B cell (primary cell): ENCODE measurements at regions not wholly inside any gene's neighbourhood (a gene's known extent, or its start where the extent isn't known, plus 50 kb on each side); places are given as distances from the start of the nearest gene placed in this dataset.

ENCODE experiments used
- ATAC-seq: fragments of 200-7000 bp; cut with Tn5 transposase; one replicate; pipeline ENCODE4 v1.10.0; 2021; ENCODE audit warnings: low read depth, mild to moderate bottlenecking, moderate number of reproducible peaks, moderate library complexity
- CTCF ChIA-PET: fragments of 350-600 bp; sonication (Branson Sonifier 250); formaldehyde crosslinking; loops from one replicate; lab custom pipeline; 2021; ENCODE audit warnings: antibody characterized with exemption, inconsistent platforms; lab: Charles Lee
- POLR2A ChIA-PET: fragments of 350-600 bp; sonication (Branson Sonifier 250); formaldehyde crosslinking; loops from one replicate; lab custom pipeline; 2021; ENCODE audit warnings: antibody characterized with exemption; lab: Charles Lee
- DNase-seq: peaks from one replicate; pipeline ENCODE4 v3.0.0; 2013
- H2AFZ ChIP-seq: 2 replicates; pipeline ENCODE4 v1.6.1; 2012; ENCODE audit warnings: mild to moderate bottlenecking, low read depth, low read length; ENCODE audit not compliant: insufficient read depth, poor library complexity, severe bottlenecking
- H3K27ac ChIP-seq, 2 donors: 1 replicate in 1 of 2; 2 replicates in 1 of 2; pipeline ENCODE4 v1.5.1; 2012 to 2013; ENCODE audit warnings: low read length in 2 of 2, mild to moderate bottlenecking in 2 of 2, moderate library complexity in 1 of 2
- H3K27me3 ChIP-seq, 4 experiments: fragments of 200-600 bp in 1 of 4; sonication (generic) in 1 of 4; replicated peaks in 1 of 4; 1 replicate in 2 of 4; 2 replicates in 2 of 4; pipeline versions ENCODE4 v1.6.1 to v1.7.0; 2013 to 2016; ENCODE audit warnings: low read length in 3 of 4, mild to moderate bottlenecking in 2 of 4, mixed read lengths in 1 of 4, moderate library complexity in 1 of 4; ENCODE audit not compliant: insufficient read depth in 4 of 4, control insufficient read depth in 3 of 4; ENCODE audit errors: control extremely low read depth in 1 of 4
- H3K36me3 ChIP-seq, 2 experiments: replicated peaks in 1 of 2; 1 replicate in 1 of 2; 2 replicates in 1 of 2; pipeline versions ENCODE4 v1.6.1 to v1.7.1; 2013; ENCODE audit warnings: low read length in 1 of 2; ENCODE audit not compliant: insufficient read depth in 2 of 2, control insufficient read depth in 1 of 2; ENCODE audit errors: control extremely low read depth in 1 of 2, extremely low read depth in 1 of 2
- H3K4me1 ChIP-seq, 2 donors: fragments of 200-600 bp in 1 of 2; sonication (generic) in 1 of 2; 1 replicate in 1 of 2; 2 replicates in 1 of 2; pipeline versions ENCODE4 v1.5.1 to v1.6.1; 2013 to 2017; ENCODE audit warnings: low read length in 2 of 2; ENCODE audit not compliant: control insufficient read depth in 2 of 2, insufficient read depth in 2 of 2
- H3K4me2 ChIP-seq: replicated peaks from 2 replicates; pipeline ENCODE3; 2012; ENCODE audit warnings: mild to moderate bottlenecking, low read depth, low read length; ENCODE audit not compliant: poor library complexity, severe bottlenecking
- H3K4me3 ChIP-seq, 5 experiments: fragments of 200-600 bp in 1 of 5; sonication (generic) in 1 of 5; 1 replicate in 3 of 5; 2 replicates in 2 of 5; pipeline versions ENCODE4 v1.5.1 to v1.7.0; 2011 to 2016; ENCODE audit warnings: low read length in 4 of 5, mild to moderate bottlenecking in 4 of 5, low read depth in 2 of 5, control low read depth in 1 of 5, moderate library complexity in 1 of 5; ENCODE audit not compliant: insufficient read depth in 1 of 5; ENCODE audit errors: control extremely low read depth in 1 of 5, extremely low read depth in 1 of 5
- H3K79me2 ChIP-seq: fragments of 200-600 bp; sonication (generic); one replicate; pipeline ENCODE4 v1.6.0; 2016; ENCODE audit warnings: low read length; ENCODE audit not compliant: control insufficient read depth, insufficient read depth
- H3K9ac ChIP-seq: fragments of 200-600 bp; sonication (generic); 2 replicates; pipeline ENCODE4 v1.6.1; 2017; ENCODE audit warnings: mild to moderate bottlenecking, low read length, moderate library complexity
- H3K9me3 ChIP-seq, 3 donors: one replicate each; pipeline versions ENCODE4 v1.6.1 to v1.7.1; 2013; ENCODE audit warnings: low read length in 2 of 3; ENCODE audit not compliant: control insufficient read depth in 2 of 3, insufficient read depth in 1 of 3; ENCODE audit errors: control extremely low read depth in 1 of 3
- H4K20me1 ChIP-seq: 2 replicates; pipeline ENCODE4 v1.6.0; 2012; ENCODE audit warnings: mild to moderate bottlenecking, low read length; ENCODE audit not compliant: insufficient read depth, control insufficient read depth, poor library complexity, severe bottlenecking
- H3K27ac Mint-ChIP-seq: one replicate; pipeline ENCODE4 v1.8.0; 2021; ENCODE audit warnings: mixed read lengths
- H3K27me3 Mint-ChIP-seq: one replicate; pipeline ENCODE4 v1.8.0; 2021; ENCODE audit warnings: mixed read lengths
- H3K4me1 Mint-ChIP-seq: one replicate; pipeline ENCODE4 v1.8.0; 2021; ENCODE audit warnings: mixed read lengths
- H3K4me3 Mint-ChIP-seq: one replicate; pipeline ENCODE4 v1.8.0; 2021; ENCODE audit warnings: mixed read lengths
- H3K9me3 Mint-ChIP-seq: one replicate; pipeline ENCODE4 v1.8.0; 2022; ENCODE audit warnings: mixed read lengths; ENCODE audit not compliant: insufficient read depth
- CTCF ChIP-seq: fragments of 200-600 bp; IDR thresholded peaks from one replicate; pipeline ENCODE4 v1.8.0; 2022; ENCODE audit warnings: antibody characterized with exemption, mild to moderate bottlenecking
- EZH2 ChIP-seq: IDR thresholded peaks from 2 replicates; pipeline ENCODE4 v1.6.1; 2012; ENCODE audit warnings: borderline replicate concordance, low read depth, mild to moderate bottlenecking, moderate library complexity, low read length; ENCODE audit not compliant: insufficient read depth, poor library complexity, severe bottlenecking
- WGBS: methylation state at CpG from one replicate; pipeline ENCODE4 v1.1.5; 2013; ENCODE audit warnings: missing lambda C conversion rate; ENCODE audit not compliant: insufficient coverage; 5-methylcytosine and 5-hydroxymethylcytosine counted together
- intact Hi-C: fragments of 100-400 bp; cut with micrococcal nuclease; formaldehyde crosslinking; loops from one replicate; pipeline ENCODE4 v1.10.0; 2022

- WGBS = 100% methylated on average over 4 of the region's 5 CpGs
- ChIA-PET CTCF (interaction anchor here (0.6 kb wide), 1 partner anchor 16 kb away, joined by 6 read pairs; no protein-coding TSS in a partner anchor), POLR2A (no interaction called here)
These were observed 95.5 kb downstream of the KATNIP start for GRCh38 chr16:27645396-27645795.

GRCh38 chr16:27646806-27647205, 96.9 kb downstream of the KATNIP start:
- Histone ChIP-seq H3K79me2 (no peaks in the 10 kb centered on the region), H3K27me3 (no peaks in the 10 kb centered on the region), H3K27ac (no peak overlapping the region), H2AFZ (no peak overlapping the region), H4K20me1 (no peaks in the 10 kb centered on the region), H3K4me1 (no peaks in the 10 kb centered on the region), H3K4me3 (no peak overlapping the region), H3K9ac (no peak overlapping the region), H3K9me3 (peaks cover 0 to 2% (median 0%) of the 10 kb centered on the region in 3 donors), H3K4me2 (no peak overlapping the region), H3K36me3 (no peaks in the 10 kb centered on the region)
- no peaks in the 10 kb centered on the region for H3K4me1 Mint-ChIP-seq
- POLR2A ChIA-PET = interaction anchor here (0.7 kb wide), 1 partner anchor 68 kb away, joined by 3 read pairs; no protein-coding TSS in a partner anchor
- intact Hi-C loops = no loop called here
- DNase-seq (no peak), ATAC-seq (no peak)
- H3K27ac Mint-ChIP-seq = no peak overlapping the region
- H3K27me3 Mint-ChIP-seq = no peaks in the 10 kb centered on the region
- H3K4me3 Mint-ChIP-seq = no peak overlapping the region
- no peak for TF ChIP-seq EZH2
- no peak for TF ChIP-seq CTCF
- 73% methylated on average over 5 of the region's 5 CpGs for WGBS
- CTCF ChIA-PET = no interaction called here
- H3K9me3 Mint-ChIP-seq = no peaks in the 10 kb centered on the region

More at GRCh38 chr16:27645396-27645795, 95.5 kb downstream of the KATNIP start:
- Mint-ChIP-seq H3K4me3 (no peak overlapping the region), H3K9me3 (peaks cover 2% of the 10 kb centered on the region), H3K27ac (no peak overlapping the region), H3K4me1 (no peaks in the 10 kb centered on the region), H3K27me3 (no peaks in the 10 kb centered on the region)
- no peak for DNase-seq
- Histone ChIP-seq H4K20me1 (no peaks in the 10 kb centered on the region), H3K4me1 (no peaks in the 10 kb centered on the region), H3K36me3 (no peaks in the 10 kb centered on the region), H2AFZ (no peak overlapping the region), H3K27ac (no peak overlapping the region), H3K9ac (no peak overlapping the region), H3K9me3 (peaks cover 0 to 11% (median 0%) of the 10 kb centered on the region in 3 donors), H3K79me2 (no peaks in the 10 kb centered on the region), H3K4me2 (no peak overlapping the region), H3K27me3 (no peaks in the 10 kb centered on the region), H3K4me3 (no peak overlapping the region)
- TF ChIP-seq EZH2 (no peak), CTCF (no peak)
- intact Hi-C loops = no loop called here
- ATAC-seq = no peak
